ENCODE measurements at regions not wholly inside any gene's neighbourhood (a gene's known extent, or its start where the extent isn't known, plus 50 kb on each side); places are given as distances from the start of the nearest gene placed in this dataset.

- CTCF ChIA-PET = no interaction called here
- Histone ChIP-seq H3K36me3 (ENCODE audit: control insufficient read depth in 2 of 2, insufficient read depth in 1 of 2, low read length in 2 of 2) (no peaks in the 10 kb centered on the region), H3K9me3 (ENCODE audit: control insufficient read depth, insufficient read depth, low read depth, low read length) (no peaks in the 10 kb centered on the region), H3K4me3 (ENCODE audit: low read depth, low read length) (no peak overlapping the region), H3K4me1 (ENCODE audit: control insufficient read depth, insufficient read depth, low read length) (no peaks in the 10 kb centered on the region), H3K27ac (ENCODE audit: extremely low read depth, low read depth, low read length) (no peak overlapping the region)
- POLR2A ChIA-PET = no interaction called here
- peak; percentile 11; the same call in 1 of the 2 replicates for TF ChIP-seq ZBTB20 (tag by site-specific recombination; IDR thresholded peaks at IDR 0.05)
- TF ChIP-seq GLIS1 (tag by site-specific recombination; IDR thresholded peaks at IDR 0.05) = no peak
Observed at GRCh38 chr16:54397190-54397835, 110.7 kb upstream of the IRX3 start.

GRCh38 chr16:54389836-54390494 is 103.4 kb upstream of the IRX3 start:
- ChIA-PET CTCF (no interaction called here), POLR2A (no interaction called here)
- Histone ChIP-seq H3K27ac (ENCODE audit: extremely low read depth, low read depth, low read length) (no peak overlapping the region), H3K4me3 (ENCODE audit: low read depth, low read length) (no peak overlapping the region), H3K36me3 (ENCODE audit: control insufficient read depth in 2 of 2, insufficient read depth in 1 of 2, low read length in 2 of 2) (no peaks in the 10 kb centered on the region), H3K4me1 (ENCODE audit: control insufficient read depth, insufficient read depth, low read length) (no peaks in the 10 kb centered on the region), H3K9me3 (ENCODE audit: control insufficient read depth, insufficient read depth, low read depth, low read length) (no peaks in the 10 kb centered on the region)
- TF ChIP-seq ZNF274 (IDR thresholded peaks at IDR 0.05; ENCODE audit: low read length) (no peak), ZNF274 (tag by site-specific recombination; IDR thresholded peaks at IDR 0.05; ENCODE audit: borderline replicate concordance) (no peak), PATZ1 (tag by site-specific recombination; IDR thresholded peaks at IDR 0.05) (no peak), ZNF398 (tag by site-specific recombination; IDR thresholded peaks at IDR 0.05) (no peak), OSR2 (tag by site-specific recombination; IDR thresholded peaks at IDR 0.05) (no peak)

GRCh38 chr16:54385141-54385540 is 98.6 kb upstream of the IRX3 start:
- POLR2A ChIA-PET = no interaction called here
- H3K36me3 ChIP-seq (ENCODE audit: control insufficient read depth in 2 of 2, insufficient read depth in 1 of 2, low read length in 2 of 2) = no peaks in the 10 kb centered on the region

More at GRCh38 chr16:54385141-54385540, 98.6 kb upstream of the IRX3 start:
- no peak overlapping the region for H3K4me3 ChIP-seq (ENCODE audit: low read depth, low read length)
- TF ChIP-seq ZNF140 (tag by site-specific recombination; IDR thresholded peaks at IDR 0.05) (no peak), ZNF549 (tag by site-specific recombination; IDR thresholded peaks at IDR 0.05) (no peak), EGR2 (tag by site-specific recombination; IDR thresholded peaks at IDR 0.05; ENCODE audit: low read depth) (no peak), RBAK (tag by site-specific recombination; IDR thresholded peaks at IDR 0.05) (no peak), OSR2 (tag by site-specific recombination; IDR thresholded peaks at IDR 0.05) (no peak), ZNF133 (tag by site-specific recombination; IDR thresholded peaks at IDR 0.05) (no peak), ZNF18 (tag by site-specific recombination; IDR thresholded peaks at IDR 0.05) (no peak), PRDM6 (tag by site-specific recombination; IDR thresholded peaks at IDR 0.05) (no peak), ZNF639 (tag by site-specific recombination; IDR thresholded peaks at IDR 0.05) (no peak), ZBTB20 (tag by site-specific recombination; IDR thresholded peaks at IDR 0.05) (no peak), BCL6B (tag by site-specific recombination; IDR thresholded peaks at IDR 0.05) (no peak), ZNF211 (tag by site-specific recombination; IDR thresholded peaks at IDR 0.05; ENCODE audit: low read depth) (no peak), ZNF16 (tag by site-specific recombination; IDR thresholded peaks at IDR 0.05; ENCODE audit: low read depth) (no peak), ZNF843 (tag by site-specific recombination; IDR thresholded peaks at IDR 0.05) (no peak), GFI1B (tag by site-specific recombination; IDR thresholded peaks at IDR 0.05) (no peak)
- no peaks in the 10 kb centered on the region for H3K4me1 ChIP-seq (ENCODE audit: control insufficient read depth, insufficient read depth, low read length)
- CTCF ChIA-PET = no interaction called here
- no peaks in the 10 kb centered on the region for H3K9me3 ChIP-seq (ENCODE audit: control insufficient read depth, insufficient read depth, low read depth, low read length)
- H3K27ac ChIP-seq (ENCODE audit: extremely low read depth, low read depth, low read length) = no peak overlapping the region
